Neural crest cell (in vitro differentiated cells): ENCODE measurements at regions not wholly inside any gene's neighbourhood (a gene's known extent, or its start where the extent isn't known, plus 50 kb on each side); places are given as distances from the start of the nearest gene placed in this dataset.

ENCODE experiments used
- DNase-seq: peaks from one replicate; pipeline ENCODE4 v3.0.0; 2021; ENCODE audit warnings: low read depth, mixed read lengths, low spot score
- H3K27ac Mint-ChIP-seq: one replicate; pipeline ENCODE4 v1.8.0; 2021; ENCODE audit warnings: mild to moderate bottlenecking, mixed read lengths; ENCODE audit not compliant: unreplicated experiment
- H3K27me3 Mint-ChIP-seq: 2 replicates; pipeline ENCODE4 v1.8.0; 2021; ENCODE audit warnings: low read depth, mild to moderate bottlenecking, mixed read lengths
- H3K36me3 Mint-ChIP-seq: 2 replicates; pipeline ENCODE4 v1.8.0; 2021; ENCODE audit warnings: low read depth, mild to moderate bottlenecking, mixed read lengths
- H3K4me1 Mint-ChIP-seq: 2 replicates; pipeline ENCODE4 v1.8.0; 2021; ENCODE audit warnings: mixed read lengths
- H3K4me3 Mint-ChIP-seq: one replicate; pipeline ENCODE4 v1.8.0; 2021; ENCODE audit warnings: mild to moderate bottlenecking, mixed read lengths
- H3K9me3 Mint-ChIP-seq: 2 replicates; pipeline ENCODE4 v1.8.0; 2021; ENCODE audit warnings: mixed read lengths
- TF ChIP-seq, protein P1 (sequence below): fragments of 200-600 bp; sonication (generic); conservative IDR thresholded peaks from 2 replicates; pipeline ENCODE4 v1.5.0; 2021; ENCODE audit warnings: antibody characterized with exemption, mild to moderate bottlenecking

DNA sequence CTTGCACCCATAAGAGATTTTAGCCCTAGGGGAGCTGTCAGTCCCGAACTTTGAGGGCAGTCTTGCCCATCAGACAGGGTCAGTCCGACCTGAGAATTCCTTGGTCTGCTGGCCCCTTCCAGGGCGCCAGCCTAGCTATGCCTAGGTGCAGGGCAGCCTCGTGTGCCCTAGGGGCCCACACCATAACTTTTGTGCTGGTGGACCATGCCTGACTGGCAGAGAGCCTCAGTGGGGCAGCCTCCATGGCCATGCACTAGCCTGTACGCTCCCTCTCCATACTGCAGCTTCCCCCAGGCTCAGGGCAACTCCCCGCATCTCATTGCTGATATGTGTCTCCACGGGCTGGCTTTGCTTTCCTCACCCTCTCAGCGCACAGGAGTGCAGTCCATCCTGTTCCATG is 835.8 kb upstream of the ALCAM start:
- Mint-ChIP-seq H3K27ac (no peak overlapping the region), H3K4me3 (no peak overlapping the region), H3K36me3 (peaks cover 8% of the 10 kb centered on the region), H3K9me3 (peaks cover 23% of the 10 kb centered on the region), H3K4me1 (no peaks in the 10 kb centered on the region), H3K27me3 (no peaks in the 10 kb centered on the region)
- no peak for DNase-seq
- TF ChIP-seq, protein P1, sequence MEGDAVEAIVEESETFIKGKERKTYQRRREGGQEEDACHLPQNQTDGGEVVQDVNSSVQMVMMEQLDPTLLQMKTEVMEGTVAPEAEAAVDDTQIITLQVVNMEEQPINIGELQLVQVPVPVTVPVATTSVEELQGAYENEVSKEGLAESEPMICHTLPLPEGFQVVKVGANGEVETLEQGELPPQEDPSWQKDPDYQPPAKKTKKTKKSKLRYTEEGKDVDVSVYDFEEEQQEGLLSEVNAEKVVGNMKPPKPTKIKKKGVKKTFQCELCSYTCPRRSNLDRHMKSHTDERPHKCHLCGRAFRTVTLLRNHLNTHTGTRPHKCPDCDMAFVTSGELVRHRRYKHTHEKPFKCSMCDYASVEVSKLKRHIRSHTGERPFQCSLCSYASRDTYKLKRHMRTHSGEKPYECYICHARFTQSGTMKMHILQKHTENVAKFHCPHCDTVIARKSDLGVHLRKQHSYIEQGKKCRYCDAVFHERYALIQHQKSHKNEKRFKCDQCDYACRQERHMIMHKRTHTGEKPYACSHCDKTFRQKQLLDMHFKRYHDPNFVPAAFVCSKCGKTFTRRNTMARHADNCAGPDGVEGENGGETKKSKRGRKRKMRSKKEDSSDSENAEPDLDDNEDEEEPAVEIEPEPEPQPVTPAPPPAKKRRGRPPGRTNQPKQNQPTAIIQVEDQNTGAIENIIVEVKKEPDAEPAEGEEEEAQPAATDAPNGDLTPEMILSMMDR = no peak

DNA sequence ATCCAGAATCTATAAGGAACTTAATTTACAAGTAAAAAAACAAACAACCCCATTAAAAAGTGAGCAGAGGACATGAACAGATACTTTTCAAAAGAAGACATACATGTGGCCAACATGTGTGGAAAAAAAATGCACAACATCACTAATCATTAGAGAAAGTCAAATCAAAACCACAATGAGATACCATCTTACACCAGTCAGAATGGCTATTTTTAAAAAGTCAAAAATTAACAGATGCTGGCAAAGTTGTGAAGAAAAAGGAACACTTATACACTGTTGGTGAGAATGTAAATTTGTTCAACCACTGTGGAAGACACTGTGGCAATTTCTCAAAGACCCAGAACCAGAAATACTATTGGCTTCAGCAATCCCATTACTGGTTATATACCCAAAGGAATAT is 830.0 kb upstream of the ALCAM start:
- no peak for DNase-seq
- H3K36me3 Mint-ChIP-seq = peaks cover 3% of the 10 kb centered on the region
- TF ChIP-seq, protein P1 = no peak
- H3K27ac Mint-ChIP-seq = no peak overlapping the region
- H3K4me3 Mint-ChIP-seq = no peak overlapping the region
- H3K4me1 Mint-ChIP-seq = no peaks in the 10 kb centered on the region
- no peaks in the 10 kb centered on the region for H3K27me3 Mint-ChIP-seq
- peaks cover 18% of the 10 kb centered on the region for H3K9me3 Mint-ChIP-seq

DNA sequence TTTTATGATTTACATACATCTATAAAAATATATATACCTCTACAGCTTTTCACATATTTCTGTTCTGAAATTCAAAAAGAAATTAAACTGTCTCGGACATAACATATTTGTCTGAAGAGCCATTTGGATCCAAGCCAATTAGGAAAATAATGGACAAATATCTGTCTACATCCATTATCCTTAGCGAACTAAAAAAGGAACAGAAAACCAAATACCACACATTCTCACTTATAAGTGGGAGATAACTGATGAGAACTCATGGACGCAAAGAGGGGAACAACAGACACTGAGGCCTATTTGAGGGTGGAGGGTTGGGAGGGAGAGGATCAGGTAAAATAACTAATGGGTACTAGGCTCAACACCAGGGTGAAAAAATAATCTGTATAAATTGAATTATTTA is 829.4 kb upstream of the ALCAM start:
- TF ChIP-seq, protein P1 = no peak
- no peaks in the 10 kb centered on the region for H3K27me3 Mint-ChIP-seq
- DNase-seq = no peak
- H3K27ac Mint-ChIP-seq = no peak overlapping the region
- H3K9me3 Mint-ChIP-seq = peaks cover 18% of the 10 kb centered on the region
- H3K4me1 Mint-ChIP-seq = no peaks in the 10 kb centered on the region
- no peak overlapping the region for H3K4me3 Mint-ChIP-seq
- H3K36me3 Mint-ChIP-seq = peaks cover 3% of the 10 kb centered on the region

DNA sequence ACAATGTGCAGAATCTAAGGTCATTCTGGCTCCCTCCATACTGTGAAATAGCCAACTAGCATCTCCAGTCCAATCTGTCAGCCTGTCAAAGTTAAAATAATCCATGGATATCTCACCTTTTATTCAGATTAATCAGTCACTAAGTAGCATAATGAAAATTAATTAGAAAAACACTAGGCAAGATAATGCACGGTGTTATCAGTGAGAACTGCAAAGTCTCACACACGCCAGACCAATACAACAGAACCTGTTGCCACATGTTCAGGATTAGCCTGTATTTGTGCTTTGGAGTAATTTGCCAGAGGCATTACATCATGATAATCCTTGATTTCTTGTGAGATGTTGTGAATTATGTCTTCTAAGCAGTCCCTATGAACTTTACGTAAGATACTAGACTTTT is 820.4 kb upstream of the ALCAM start:
- Mint-ChIP-seq H3K27ac (no peak overlapping the region), H3K27me3 (no peaks in the 10 kb centered on the region), H3K4me3 (no peak overlapping the region), H3K4me1 (no peaks in the 10 kb centered on the region), H3K9me3 (no peaks in the 10 kb centered on the region), H3K36me3 (no peaks in the 10 kb centered on the region)
- TF ChIP-seq, protein P1 = no peak
- DNase-seq = no peak

DNA sequence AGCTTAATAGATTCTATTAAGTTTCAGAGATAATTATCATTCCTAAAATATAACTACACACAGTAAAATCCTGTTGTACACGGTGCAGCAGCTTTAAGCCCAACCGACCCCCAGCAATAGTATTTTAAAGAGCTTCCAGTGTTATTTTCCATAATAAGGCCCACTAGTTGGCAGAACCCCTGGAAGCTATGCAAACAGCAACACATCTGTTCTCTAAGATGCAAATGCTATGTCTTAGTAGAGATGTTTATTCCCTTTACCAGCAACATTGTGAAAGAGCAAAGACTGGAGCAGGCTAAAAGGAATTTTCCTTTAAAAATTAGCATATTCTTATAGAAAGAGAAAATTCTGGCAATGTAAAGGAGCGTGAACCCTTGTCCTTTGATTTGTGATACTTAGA is 819.7 kb upstream of the ALCAM start:
- H3K9me3 Mint-ChIP-seq = no peaks in the 10 kb centered on the region
- no peak overlapping the region for H3K27ac Mint-ChIP-seq
- no peaks in the 10 kb centered on the region for H3K4me1 Mint-ChIP-seq
- no peaks in the 10 kb centered on the region for H3K36me3 Mint-ChIP-seq
- no peak overlapping the region for H3K4me3 Mint-ChIP-seq
- no peak for DNase-seq
- TF ChIP-seq, protein P1 = no peak
- no peaks in the 10 kb centered on the region for H3K27me3 Mint-ChIP-seq

DNA sequence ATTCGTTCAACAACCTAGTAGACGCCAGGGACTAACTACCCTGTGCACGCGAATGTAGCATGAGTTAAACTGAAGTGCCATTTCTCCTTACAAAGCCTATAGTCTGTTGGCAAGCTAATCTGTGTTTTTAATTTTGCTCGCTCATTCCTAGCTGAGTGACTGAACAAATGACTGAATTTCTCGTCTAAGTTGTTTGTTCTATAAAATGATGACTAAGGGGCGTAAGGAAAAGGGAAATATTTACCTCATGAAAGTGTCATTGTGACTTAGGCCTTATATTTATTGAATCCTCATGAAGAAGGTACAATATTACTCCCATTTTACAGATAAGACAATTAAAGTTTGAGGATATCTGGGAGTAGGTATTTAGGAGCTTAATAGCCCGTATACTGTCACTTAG is 818.3 kb upstream of the ALCAM start:
- Mint-ChIP-seq H3K4me1 (no peaks in the 10 kb centered on the region), H3K36me3 (no peaks in the 10 kb centered on the region), H3K27me3 (no peaks in the 10 kb centered on the region), H3K27ac (no peak overlapping the region), H3K4me3 (no peak overlapping the region), H3K9me3 (no peaks in the 10 kb centered on the region)
- TF ChIP-seq, protein P1 = no peak
- no peak for DNase-seq
